HG03571 (cell line): ENCODE measurements at regions not wholly inside any gene's neighbourhood (a gene's known extent, or its start where the extent isn't known, plus 50 kb on each side); places are given as distances from the start of the nearest gene placed in this dataset.

ENCODE experiments used
- ATAC-seq: cut with Tn5 transposase; IDR thresholded peaks from one replicate; pipeline ENCODE4 v1.9.1; 2021; ENCODE audit not compliant: unreplicated experiment

- ATAC-seq = no peak
Observed at GRCh38 chr9:89806371-89807100, 201.7 kb downstream of the GADD45G start.

GRCh38 chr9:89807101-89807395, 202.2 kb downstream of the GADD45G start:
- ATAC-seq = no peak

DNA sequence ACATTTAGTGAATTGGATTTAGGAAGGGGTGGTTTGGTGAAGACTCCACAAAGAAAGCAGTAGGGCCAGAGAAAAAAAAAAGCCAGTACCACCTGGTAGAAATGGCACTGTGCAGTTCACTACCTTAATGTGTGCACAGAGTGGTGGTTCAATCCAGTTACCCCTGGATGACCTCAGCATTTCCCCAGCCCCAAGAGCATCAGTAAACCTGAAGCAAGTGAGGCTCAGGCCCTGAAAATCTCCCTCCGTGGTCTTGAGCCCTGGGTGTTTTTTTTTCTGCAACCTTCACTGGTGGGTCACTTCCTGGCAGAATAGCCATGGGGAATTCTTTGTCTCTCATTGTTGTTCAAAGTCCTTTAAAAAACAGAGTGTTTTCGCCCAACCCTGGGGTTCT, 202.9 kb downstream of the GADD45G start:
- no peak for ATAC-seq

GRCh38 chr9:89808076-89808755, 203.4 kb downstream of the GADD45G start:
- ATAC-seq = no peak

DNA sequence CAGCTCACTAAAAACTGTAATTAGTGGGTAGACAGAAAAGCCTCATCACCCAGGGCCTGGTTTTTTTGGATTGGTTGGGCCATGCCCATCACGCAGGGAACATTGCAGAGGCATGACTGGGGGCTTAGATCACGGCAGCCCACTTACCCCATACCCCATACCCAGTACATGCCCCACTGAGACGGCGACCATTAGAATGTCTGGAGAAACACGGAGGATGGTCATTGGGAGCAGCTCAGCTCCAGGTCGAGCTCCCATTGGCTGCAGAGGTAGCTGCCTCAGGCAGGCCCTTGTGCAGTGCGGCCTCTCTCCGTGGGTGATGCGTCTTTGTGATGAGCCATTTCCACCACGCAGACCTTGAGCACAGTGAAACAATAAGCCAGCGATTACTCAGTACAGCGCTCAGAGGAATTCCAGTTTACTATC, 204.0 kb downstream of the GADD45G start:
- no peak for ATAC-seq

- ATAC-seq = no peak
Observed at GRCh38 chr9:89810431-89810830, 205.6 kb downstream of the GADD45G start.

DNA sequence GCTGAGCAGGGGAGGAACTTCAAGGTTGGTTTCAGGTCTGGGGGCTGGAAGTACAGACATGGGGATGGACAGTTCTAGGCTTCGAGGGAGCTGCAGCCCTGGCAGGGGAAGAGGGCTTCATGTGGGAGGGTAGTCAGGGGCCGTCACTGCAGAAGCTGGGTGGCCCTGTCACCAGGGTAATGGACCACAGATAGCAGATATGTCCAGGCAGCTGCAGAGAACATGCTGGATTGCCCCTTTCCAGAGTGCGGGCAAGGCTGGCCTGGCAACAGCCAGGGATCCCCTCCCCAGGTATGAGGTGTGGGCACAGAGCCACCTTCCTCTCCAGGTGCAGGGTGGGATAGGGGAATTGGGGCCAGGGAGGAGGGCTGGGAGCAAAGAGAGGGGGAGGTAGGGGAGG, 206.5 kb downstream of the GADD45G start:
- ATAC-seq = no peak

- no peak for ATAC-seq
Observed at GRCh38 chr9:89811886-89812450, 207.2 kb downstream of the GADD45G start.

- ATAC-seq = no peak
Observed at GRCh38 chr9:89812556-89813181, 207.9 kb downstream of the GADD45G start.

- ATAC-seq = no peak
Observed at GRCh38 chr9:89813482-89813881, 208.7 kb downstream of the GADD45G start.

DNA sequence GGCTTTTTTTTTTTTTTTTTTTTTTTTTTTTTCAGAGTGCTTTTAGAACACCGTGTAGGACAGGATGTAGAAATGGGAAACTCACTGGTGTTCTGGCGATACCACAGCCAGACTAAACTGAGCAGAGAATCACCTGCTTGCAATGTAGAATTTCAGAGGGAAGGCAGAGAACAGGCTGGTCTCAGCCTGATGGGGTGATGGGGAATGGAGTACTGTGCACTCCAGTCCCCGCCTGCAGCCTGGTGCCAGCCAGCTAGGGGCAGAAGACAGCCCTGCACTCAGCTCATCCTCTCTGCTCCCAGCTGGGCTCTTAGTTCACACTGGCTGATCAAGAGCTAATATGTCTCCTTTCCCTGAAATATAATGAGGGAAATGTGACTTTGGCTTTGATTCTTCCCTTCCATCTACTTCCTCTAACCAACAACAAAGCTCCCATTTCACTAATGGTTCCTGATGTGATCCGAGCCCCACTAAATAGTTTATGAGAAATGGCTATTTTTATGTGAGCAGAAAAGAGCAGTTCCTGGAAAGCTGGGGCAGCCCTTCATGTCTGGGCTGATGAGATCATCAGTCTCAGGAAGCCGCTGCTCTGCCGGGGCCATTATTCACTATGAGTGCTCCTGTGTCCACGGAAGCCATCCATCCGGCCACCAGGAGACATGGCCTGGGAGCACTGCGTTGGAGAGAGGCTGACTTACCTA, 209.7 kb downstream of the GADD45G start:
- no peak for ATAC-seq

DNA sequence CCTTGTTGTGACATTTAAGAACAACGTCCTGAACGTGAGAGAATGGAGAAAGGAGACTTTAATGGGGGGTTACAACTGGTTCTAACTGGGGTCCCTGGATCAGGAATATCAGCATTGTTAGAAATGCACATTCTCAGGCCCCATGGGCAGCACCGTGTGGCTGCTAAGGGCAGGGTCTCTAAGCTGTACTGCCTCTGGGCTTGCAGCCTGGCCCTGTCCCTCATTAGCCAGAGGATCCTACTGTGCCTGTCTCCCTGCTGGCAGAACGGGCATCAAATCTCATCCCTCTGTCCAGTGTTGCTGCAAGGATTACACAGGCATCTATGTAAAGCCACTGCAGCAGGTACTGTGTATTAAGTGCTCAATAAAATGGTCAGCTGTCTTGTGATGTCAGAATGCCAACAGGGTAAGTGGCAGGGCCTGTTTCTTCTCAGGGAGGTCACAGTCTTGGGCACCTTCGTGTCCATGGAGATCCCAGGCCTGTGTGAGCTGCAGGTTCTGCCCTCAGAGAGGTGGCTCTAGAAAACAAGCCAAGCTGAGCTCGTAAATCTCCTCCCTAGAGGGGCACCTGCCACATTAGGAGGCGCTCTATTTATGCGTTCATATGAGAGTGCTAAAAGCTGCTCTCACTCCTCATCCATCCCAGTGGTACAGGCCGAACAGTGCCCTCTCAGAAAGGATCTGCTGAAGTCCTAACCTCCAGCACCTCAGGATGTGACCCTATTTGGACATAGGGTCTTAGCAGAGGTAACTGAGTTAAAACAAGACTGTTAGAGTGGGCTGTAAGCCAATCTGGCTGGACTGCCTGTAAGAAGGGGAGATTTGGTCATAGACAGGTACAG, 210.5 kb downstream of the GADD45G start:
- peak; percentile 49 for ATAC-seq

GRCh38 chr9:89815903-89816573, 211.2 kb downstream of the GADD45G start:
- peak; percentile 92 for ATAC-seq

DNA sequence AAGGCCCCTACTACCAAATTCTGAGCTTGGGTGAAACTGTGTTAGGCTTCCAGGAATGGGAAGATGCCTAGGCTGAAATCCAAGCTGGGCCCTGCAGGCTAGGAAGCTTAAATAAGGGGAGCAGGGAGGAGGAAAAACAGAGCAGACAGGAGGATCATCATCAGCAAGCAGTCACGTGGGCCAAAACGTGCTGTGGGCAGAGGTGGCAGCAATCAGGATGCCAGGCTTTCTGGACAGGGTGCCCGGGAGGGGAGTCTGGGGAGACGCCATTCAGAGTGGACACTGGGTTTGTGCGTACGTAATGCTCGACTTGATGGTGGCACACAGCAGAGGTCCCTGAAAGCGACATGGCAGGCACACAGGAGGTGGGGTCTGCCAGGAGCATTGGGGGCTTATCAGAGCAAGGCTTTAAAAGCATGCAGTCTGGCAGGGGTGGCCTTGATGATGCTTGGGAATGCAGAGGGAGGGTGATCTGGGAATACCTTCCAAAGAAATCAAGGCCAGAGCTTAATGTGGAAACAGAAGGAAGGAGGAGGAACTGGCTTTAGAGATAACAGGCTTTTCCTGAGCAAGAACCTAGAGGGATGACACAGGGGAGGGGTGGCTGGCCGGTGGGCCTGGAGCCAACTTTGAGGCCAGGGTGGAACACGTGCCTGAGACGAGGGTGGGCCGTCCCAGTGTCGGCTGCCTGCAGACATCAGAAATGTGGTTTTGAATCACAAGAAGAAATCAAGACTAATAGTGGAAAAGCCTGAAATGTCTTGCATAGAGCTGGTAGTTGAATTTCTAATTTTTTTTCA, 212.5 kb downstream of the GADD45G start:
- no peak for ATAC-seq

- no peak for ATAC-seq
Observed at GRCh38 chr9:89820337-89820736, 215.5 kb downstream of the GADD45G start.

- no peak for ATAC-seq
Observed at GRCh38 chr9:89821081-89821480, 216.3 kb downstream of the GADD45G start.

DNA sequence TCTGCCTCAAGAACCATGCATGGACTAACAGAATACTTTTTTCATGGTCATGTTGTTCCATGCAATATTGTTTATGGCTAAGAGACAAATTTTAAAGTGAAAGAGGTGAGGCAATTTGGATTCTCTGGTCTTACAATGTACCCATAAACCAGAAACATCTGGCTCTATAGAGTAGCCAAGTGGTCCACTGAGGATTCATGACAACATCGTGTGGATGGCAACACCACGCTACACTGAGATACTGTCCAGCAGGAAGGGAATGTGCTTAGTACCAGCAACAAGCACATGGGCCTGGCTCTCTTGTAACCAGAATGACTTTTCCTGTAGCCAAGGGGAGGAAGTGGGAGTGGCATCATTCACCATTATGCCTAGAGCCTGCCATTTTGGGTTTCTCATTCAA, 218.2 kb downstream of the GADD45G start:
- no peak for ATAC-seq

DNA sequence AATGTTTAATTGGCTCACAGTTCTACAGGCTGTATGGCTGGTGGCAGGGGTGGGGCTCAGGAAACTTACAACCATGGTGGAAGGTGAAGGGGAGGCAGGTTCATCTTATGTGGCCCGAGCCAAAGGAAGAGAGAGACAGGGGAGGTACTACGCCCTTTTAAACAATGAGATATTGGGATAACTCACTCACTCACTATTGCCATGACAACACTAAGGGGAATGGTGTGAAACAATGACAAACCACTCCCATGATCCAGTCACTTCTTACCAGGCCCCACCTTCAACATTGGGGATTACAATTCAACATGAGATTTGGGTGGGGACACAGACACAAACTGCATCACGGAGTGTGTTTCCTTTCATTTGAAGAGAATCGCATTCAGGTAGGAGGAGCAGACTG, 220.9 kb downstream of the GADD45G start:
- ATAC-seq = no peak

- no peak for ATAC-seq
Observed at GRCh38 chr9:89826186-89826585, 221.4 kb downstream of the GADD45G start.
